ENCODE measurements at regions not wholly inside any gene's neighbourhood (a gene's known extent, or its start where the extent isn't known, plus 50 kb on each side); places are given as distances from the start of the nearest gene placed in this dataset.
"Not testable (repeated sequence)": the region's sequence is repeated elsewhere in the genome, so short reads cannot be mapped to it uniquely, and the experiment has no call there.

GRCh38 chr15:59792359-59792758 is 103.2 kb upstream of the BNIP2 start:
- Histone ChIP-seq H3K23ac (ENCODE audit: low read depth, low read length, poor library complexity) (peak overlapping the region; percentile 3), H3K18ac (ENCODE audit: low read length) (peak overlapping the region; percentile 78), H2BK120ac (ENCODE audit: low read depth, low read length) (no peak overlapping the region), H4K8ac (ENCODE audit: low read depth, low read length) (peak overlapping the region; percentile 43), H3K4me2 (ENCODE audit: insufficient read depth, low read length, poor library complexity, severe bottlenecking) (no peak overlapping the region), H3K14ac (ENCODE audit: low read length) (peak overlapping the region; percentile 56), H2AFZ (ENCODE audit: low read length) (no peak overlapping the region), H3K36me3 (replicated peaks in 1 of 2; ENCODE audit: control insufficient read depth in 2 of 2, insufficient read depth in 2 of 2, low read length in 2 of 2) (no peaks in the 10 kb centered on the region), H3K27me3 (ENCODE audit: control insufficient read depth in 3 of 3, insufficient read depth in 3 of 3, low read depth in 1 of 3, low read length in 3 of 3) (peaks cover 0 to 10% (median 0%) of the 10 kb centered on the region in 3 experiments), H4K91ac (ENCODE audit: low read depth, low read length, poor library complexity) (no peak overlapping the region), H3K4me1 (ENCODE audit: control insufficient read depth in 2 of 2, insufficient read depth in 1 of 2, low read depth in 1 of 2, low read length in 2 of 2) (peaks cover 0 to 4% of the 10 kb centered on the region in 2 donors), H3K79me1 (ENCODE audit: low read depth, low read length) (no peaks in the 10 kb centered on the region), H3K9me3 (replicated peaks in 1 of 2; ENCODE audit: control insufficient read depth in 2 of 2, insufficient read depth in 1 of 2, low read depth in 1 of 2, low read length in 2 of 2) (no peaks in the 10 kb centered on the region), H3K4ac (ENCODE audit: low read length) (no peak overlapping the region), H2AK5ac (ENCODE audit: low read depth, low read length) (peak overlapping the region; percentile 19), H2BK15ac (ENCODE audit: low read length) (no peak overlapping the region), H2BK5ac (ENCODE audit: low read length) (peak overlapping the region; percentile 19), H3K4me3 (ENCODE audit: low read length in 2 of 2) (no peak overlapping the region), H3K9ac (ENCODE audit: low read depth, low read length, poor library complexity) (no peak overlapping the region), H3K27ac (replicated peaks; ENCODE audit: low read length) (no peak overlapping the region), H2BK12ac (ENCODE audit: low read length) (peak overlapping the region; percentile 84)
- no peak for DNase-seq (ENCODE audit: low spot score)
- no CpG with 5 or more reads among the region's 13 CpGs for WGBS, 2 donors (ENCODE audit: extremely low coverage in 2 of 2, insufficient read length in 2 of 2, insufficient replicate concordance in 1 of 2)

- Histone ChIP-seq H3K4me2 (ENCODE audit: insufficient read depth, low read length, poor library complexity, severe bottlenecking) (no peak overlapping the region), H3K18ac (ENCODE audit: low read length) (peak overlapping the region; percentile 52), H2BK15ac (ENCODE audit: low read length) (no peak overlapping the region), H2BK12ac (ENCODE audit: low read length) (no peak overlapping the region), H4K8ac (ENCODE audit: low read depth, low read length) (no peak overlapping the region), H3K4ac (ENCODE audit: low read length) (no peak overlapping the region), H3K27me3 (ENCODE audit: control insufficient read depth in 3 of 3, insufficient read depth in 3 of 3, low read depth in 1 of 3, low read length in 3 of 3) (peaks cover 0 to 10% (median 0%) of the 10 kb centered on the region in 3 experiments), H2AFZ (ENCODE audit: low read length) (peak overlapping the region; percentile 27), H3K9me3 (replicated peaks in 1 of 2; ENCODE audit: control insufficient read depth in 2 of 2, insufficient read depth in 1 of 2, low read depth in 1 of 2, low read length in 2 of 2) (no peaks in the 10 kb centered on the region), H3K79me1 (ENCODE audit: low read depth, low read length) (no peaks in the 10 kb centered on the region), H3K9ac (ENCODE audit: low read depth, low read length, poor library complexity) (no peak overlapping the region), H3K14ac (ENCODE audit: low read length) (no peak overlapping the region), H2BK5ac (ENCODE audit: low read length) (peak overlapping the region; percentile 19), H2BK120ac (ENCODE audit: low read depth, low read length) (no peak overlapping the region), H4K91ac (ENCODE audit: low read depth, low read length, poor library complexity) (no peak overlapping the region), H2AK5ac (ENCODE audit: low read depth, low read length) (peak overlapping the region; percentile 19), H3K27ac (replicated peaks; ENCODE audit: low read length) (no peak overlapping the region), H3K36me3 (replicated peaks in 1 of 2; ENCODE audit: control insufficient read depth in 2 of 2, insufficient read depth in 2 of 2, low read length in 2 of 2) (no peaks in the 10 kb centered on the region), H3K23ac (ENCODE audit: low read depth, low read length, poor library complexity) (peak overlapping the region; percentile 3), H3K4me1 (ENCODE audit: control insufficient read depth in 2 of 2, insufficient read depth in 1 of 2, low read depth in 1 of 2, low read length in 2 of 2) (peaks cover 0 to 4% of the 10 kb centered on the region in 2 donors), H3K4me3 (ENCODE audit: low read length in 2 of 2) (no peak overlapping the region)
- DNase-seq (ENCODE audit: low spot score): no peak
- no CpG with 5 or more reads among the region's 3 CpGs for WGBS, 2 donors (ENCODE audit: extremely low coverage in 2 of 2, insufficient read length in 2 of 2, insufficient replicate concordance in 1 of 2)
These were observed 102.6 kb upstream of the BNIP2 start for GRCh38 chr15:59791755-59792154.

GRCh38 chr15:59791079-59791478 is 102.0 kb upstream of the BNIP2 start:
- Histone ChIP-seq H2BK15ac (ENCODE audit: low read length) (no peak overlapping the region), H2AFZ (ENCODE audit: low read length) (no peak overlapping the region), H2BK120ac (ENCODE audit: low read depth, low read length) (no peak overlapping the region), H3K14ac (ENCODE audit: low read length) (no peak overlapping the region), H3K9me3 (replicated peaks in 1 of 2; ENCODE audit: control insufficient read depth in 2 of 2, insufficient read depth in 1 of 2, low read depth in 1 of 2, low read length in 2 of 2) (no peaks in the 10 kb centered on the region), H4K8ac (ENCODE audit: low read depth, low read length) (no peak overlapping the region), H2AK5ac (ENCODE audit: low read depth, low read length) (peak overlapping the region; percentile 82), H3K4me3 (ENCODE audit: low read length in 2 of 2) (no peak overlapping the region), H3K79me1 (ENCODE audit: low read depth, low read length) (no peaks in the 10 kb centered on the region), H3K4ac (ENCODE audit: low read length) (no peak overlapping the region), H3K9ac (ENCODE audit: low read depth, low read length, poor library complexity) (no peak overlapping the region), H3K27me3 (ENCODE audit: control insufficient read depth in 3 of 3, insufficient read depth in 3 of 3, low read depth in 1 of 3, low read length in 3 of 3) (peaks cover 0 to 10% (median 0%) of the 10 kb centered on the region in 3 experiments), H3K27ac (replicated peaks; ENCODE audit: low read length) (no peak overlapping the region), H3K4me2 (ENCODE audit: insufficient read depth, low read length, poor library complexity, severe bottlenecking) (no peak overlapping the region), H3K4me1 (ENCODE audit: control insufficient read depth in 2 of 2, insufficient read depth in 1 of 2, low read depth in 1 of 2, low read length in 2 of 2) (peaks cover 0 to 6% of the 10 kb centered on the region in 2 donors), H2BK5ac (ENCODE audit: low read length) (no peak overlapping the region), H3K18ac (ENCODE audit: low read length) (peak overlapping the region; percentile 50), H3K23ac (ENCODE audit: low read depth, low read length, poor library complexity) (no peak overlapping the region), H4K91ac (ENCODE audit: low read depth, low read length, poor library complexity) (no peak overlapping the region), H2BK12ac (ENCODE audit: low read length) (no peak overlapping the region), H3K36me3 (replicated peaks in 1 of 2; ENCODE audit: control insufficient read depth in 2 of 2, insufficient read depth in 2 of 2, low read length in 2 of 2) (no peaks in the 10 kb centered on the region)
- no CpG with 5 or more reads among the region's 5 CpGs for WGBS, 2 donors (ENCODE audit: extremely low coverage in 2 of 2, insufficient read length in 2 of 2, insufficient replicate concordance in 1 of 2)
- DNase-seq (ENCODE audit: low spot score): no peak

- H3K9ac ChIP-seq (ENCODE audit: low read depth, low read length, poor library complexity); H3K23ac ChIP-seq (ENCODE audit: low read depth, low read length, poor library complexity); H2BK12ac ChIP-seq (ENCODE audit: low read length); H2BK5ac ChIP-seq (ENCODE audit: low read length); H3K27ac ChIP-seq (replicated peaks; ENCODE audit: low read length); H3K4me3 ChIP-seq (ENCODE audit: low read length in 2 of 2); H3K9me3 ChIP-seq (replicated peaks in 1 of 2; ENCODE audit: control insufficient read depth in 2 of 2, insufficient read depth in 1 of 2, low read depth in 1 of 2, low read length in 2 of 2); H4K8ac ChIP-seq (ENCODE audit: low read depth, low read length); H2BK15ac ChIP-seq (ENCODE audit: low read length); H2AFZ ChIP-seq (ENCODE audit: low read length); H3K79me1 ChIP-seq (ENCODE audit: low read depth, low read length); H3K4ac ChIP-seq (ENCODE audit: low read length); H3K14ac ChIP-seq (ENCODE audit: low read length); H2AK5ac ChIP-seq (ENCODE audit: low read depth, low read length); DNase-seq (ENCODE audit: low spot score); H3K4me2 ChIP-seq (ENCODE audit: insufficient read depth, low read length, poor library complexity, severe bottlenecking); H3K18ac ChIP-seq (ENCODE audit: low read length); H3K4me1 ChIP-seq (ENCODE audit: control insufficient read depth in 2 of 2, insufficient read depth in 1 of 2, low read depth in 1 of 2, low read length in 2 of 2); H2BK120ac ChIP-seq (ENCODE audit: low read depth, low read length); H3K36me3 ChIP-seq (replicated peaks in 1 of 2; ENCODE audit: control insufficient read depth in 2 of 2, insufficient read depth in 2 of 2, low read length in 2 of 2); H3K27me3 ChIP-seq (ENCODE audit: control insufficient read depth in 3 of 3, insufficient read depth in 3 of 3, low read depth in 1 of 3, low read length in 3 of 3); H4K91ac ChIP-seq (ENCODE audit: low read depth, low read length, poor library complexity): not testable (repeated sequence)
- WGBS, 2 donors (ENCODE audit: extremely low coverage in 2 of 2, insufficient read length in 2 of 2, insufficient replicate concordance in 1 of 2): no CpG with 5 or more reads among the region's 3 CpGs
These were observed 97.3 kb upstream of the BNIP2 start for GRCh38 chr15:59786466-59786865.

All from neuronal stem cell (in vitro differentiated cells).